Thyroid gland (tissue), 4 donors: ENCODE measurements at regions not wholly inside any gene's neighbourhood (a gene's known extent, or its start where the extent isn't known, plus 50 kb on each side); places are given as distances from the start of the nearest gene placed in this dataset.

ENCODE experiments used
- DNase-seq, 2 donors: peaks; one replicate each; pipeline ENCODE4 v3.0.0-alpha.2; 2019
- H3K27ac ChIP-seq, 3 donors: fragments of 200-600 bp; sonication (generic); 1 replicate in 2 of 3; 2 replicates in 1 of 3; pipeline ENCODE4 v1.5.1; 2016 to 2019; ENCODE audit warnings: mild to moderate bottlenecking in 1 of 3, moderate library complexity in 1 of 3
- H3K27me3 ChIP-seq: fragments of 200-600 bp; sonication (generic); one replicate; pipeline ENCODE4 v1.5.1; 2019
- H3K36me3 ChIP-seq, 2 donors: fragments of 200-600 bp; sonication (generic); one replicate each; pipeline ENCODE4 v1.5.1; 2016 to 2019
- H3K4me1 ChIP-seq, 2 donors: fragments of 200-600 bp; sonication (generic); one replicate each; pipeline ENCODE4 v1.5.1; 2017 to 2019
- H3K4me3 ChIP-seq, 3 donors: fragments of 200-600 bp; sonication (generic); replicated peaks in 1 of 3; 1 replicate in 2 of 3; 2 replicates in 1 of 3; pipeline ENCODE4 v1.5.1; 2016; ENCODE audit warnings: mild to moderate bottlenecking in 1 of 3
- H3K9me3 ChIP-seq: fragments of 200-600 bp; sonication (generic); one replicate; pipeline ENCODE4 v1.5.1; 2017
- CTCF ChIP-seq, 6 experiments: fragments of 200-600 bp in 3 of 6; fragments of 450-650 bp in 3 of 6; sonication (generic) in 3 of 6; IDR thresholded peaks; one replicate each; pipeline ENCODE4 v1.5.1; 2016 to 2019; ENCODE audit warnings: antibody characterized with exemption in 6 of 6, mild to moderate bottlenecking in 2 of 6, inconsistent platforms in 1 of 6, moderate library complexity in 1 of 6
- POLR2A ChIP-seq, 2 donors: fragments of 450-650 bp; IDR thresholded peaks; one replicate each; pipeline ENCODE4 v1.6.1; 2017; ENCODE audit warnings: antibody characterized with exemption in 2 of 2, mild to moderate bottlenecking in 2 of 2, moderate library complexity in 1 of 2
- WGBS, 2 donors: methylation state at CpG; one replicate each; pipeline ENCODE4 v1.1.5; 2017; 5-methylcytosine and 5-hydroxymethylcytosine counted together
- intact Hi-C: fragments of 100-400 bp; cut with DNase I; formaldehyde crosslinking; loops from one replicate; pipeline ENCODE4 v1.15.1; 2023

GRCh38 chr5:8493176-8493575, 624.2 kb downstream of the MTRR start:
- Histone ChIP-seq H3K27me3 (no peaks in the 10 kb centered on the region), H3K9me3 (no peaks in the 10 kb centered on the region), H3K36me3 (no peaks in the 10 kb centered on the region), H3K4me3 (no peak overlapping the region), H3K4me1 (no peaks in the 10 kb centered on the region), H3K27ac (no peak overlapping the region)
- DNase-seq = no peak
- intact Hi-C loops = no loop called here
- no peak for TF ChIP-seq CTCF (IDR thresholded peaks at IDR 0.05)
- no peak for TF ChIP-seq POLR2A (IDR thresholded peaks at IDR 0.05)

GRCh38 chr5:8500426-8500825, 631.5 kb downstream of the MTRR start:
- TF ChIP-seq POLR2A (IDR thresholded peaks at IDR 0.05) = no peak
- TF ChIP-seq CTCF (IDR thresholded peaks at IDR 0.05) = no peak
- Histone ChIP-seq H3K4me1 (no peaks in the 10 kb centered on the region), H3K36me3 (no peaks in the 10 kb centered on the region), H3K27ac (no peak overlapping the region), H3K27me3 (no peaks in the 10 kb centered on the region), H3K9me3 (no peaks in the 10 kb centered on the region), H3K4me3 (no peak overlapping the region)
- DNase-seq = no peak
- intact Hi-C loops = no loop called here
- WGBS, 2 donors = 75 to 82% methylated on average over 3 of the region's 3 CpGs

- intact Hi-C loops = no loop called here
- no peak overlapping the region for H3K4me3 ChIP-seq
- DNase-seq = no peak
- WGBS, 2 donors = 70 to 72% methylated on average over 4 of the region's 4 CpGs
- H3K27me3 ChIP-seq = no peaks in the 10 kb centered on the region
- H3K27ac ChIP-seq = no peak overlapping the region
- TF ChIP-seq POLR2A (IDR thresholded peaks at IDR 0.05) (no peak), CTCF (IDR thresholded peaks at IDR 0.05) (no peak)
- H3K4me1 ChIP-seq = no peaks in the 10 kb centered on the region
- H3K9me3 ChIP-seq = no peaks in the 10 kb centered on the region
- H3K36me3 ChIP-seq = no peaks in the 10 kb centered on the region
Measured at GRCh38 chr5:8505196-8505595, 636.2 kb downstream of the MTRR start.

- no peak overlapping the region for H3K4me3 ChIP-seq
- no peak for DNase-seq
- no peaks in the 10 kb centered on the region for H3K27me3 ChIP-seq
- H3K36me3 ChIP-seq = no peaks in the 10 kb centered on the region
- H3K4me1 ChIP-seq = no peaks in the 10 kb centered on the region
- no peaks in the 10 kb centered on the region for H3K9me3 ChIP-seq
- H3K27ac ChIP-seq = no peak overlapping the region
- intact Hi-C loops = no loop called here
- TF ChIP-seq CTCF (IDR thresholded peaks at IDR 0.05) = no peak
- TF ChIP-seq POLR2A (IDR thresholded peaks at IDR 0.05) = no peak
Measured at GRCh38 chr5:8508231-8508630, 639.3 kb downstream of the MTRR start.

- TF ChIP-seq CTCF (IDR thresholded peaks at IDR 0.05) (no peak), POLR2A (IDR thresholded peaks at IDR 0.05) (no peak)
- Histone ChIP-seq H3K27me3 (no peaks in the 10 kb centered on the region), H3K9me3 (no peaks in the 10 kb centered on the region), H3K4me1 (no peaks in the 10 kb centered on the region), H3K4me3 (no peak overlapping the region), H3K27ac (no peak overlapping the region), H3K36me3 (no peaks in the 10 kb centered on the region)
- DNase-seq = no peak
- intact Hi-C loops = no loop called here
- WGBS, 2 donors = 86 to 92% methylated on average over 4 of the region's 4 CpGs
Measured at GRCh38 chr5:8516356-8516755, 647.4 kb downstream of the MTRR start.
